ENCODE measurements at regions not wholly inside any gene's neighbourhood (a gene's known extent, or its start where the extent isn't known, plus 50 kb on each side); places are given as distances from the start of the nearest gene placed in this dataset.

- peaks cover 24% of the 10 kb centered on the region for H3K9me3 Mint-ChIP-seq
- no peaks in the 10 kb centered on the region for H3K27me3 Mint-ChIP-seq (ENCODE audit: insufficient read depth)
- H3K4me1 Mint-ChIP-seq (ENCODE audit: low read depth) = no peaks in the 10 kb centered on the region
- no peak for DNase-seq
- no peaks in the 10 kb centered on the region for H3K36me3 Mint-ChIP-seq (ENCODE audit: low read depth)
- H3K27ac Mint-ChIP-seq = no peak overlapping the region
- H3K4me3 Mint-ChIP-seq = no peak overlapping the region
- TF ChIP-seq CTCF (IDR thresholded peaks at IDR 0.05) = no peak
Observed at GRCh38 chr15:61671736-61672135, 388.5 kb downstream of the VPS13C start.

- no peaks in the 10 kb centered on the region for H3K4me1 Mint-ChIP-seq (ENCODE audit: low read depth)
- no peak overlapping the region for H3K27ac Mint-ChIP-seq
- H3K9me3 Mint-ChIP-seq = peaks cover 13% of the 10 kb centered on the region
- no peak for TF ChIP-seq CTCF (IDR thresholded peaks at IDR 0.05)
- no peak overlapping the region for H3K4me3 Mint-ChIP-seq
- no peak for DNase-seq
- no peaks in the 10 kb centered on the region for H3K27me3 Mint-ChIP-seq (ENCODE audit: insufficient read depth)
- no peaks in the 10 kb centered on the region; the same call in 1 of the 2 replicates for H3K36me3 Mint-ChIP-seq (ENCODE audit: low read depth)
Observed at GRCh38 chr15:61668444-61668843, 391.8 kb downstream of the VPS13C start.

- no peak for TF ChIP-seq CTCF (IDR thresholded peaks at IDR 0.05)
- DNase-seq = no peak
- no peaks in the 10 kb centered on the region for H3K4me1 Mint-ChIP-seq (ENCODE audit: low read depth)
- H3K27ac Mint-ChIP-seq = no peak overlapping the region
- H3K4me3 Mint-ChIP-seq = no peak overlapping the region
- H3K27me3 Mint-ChIP-seq (ENCODE audit: insufficient read depth) = no peaks in the 10 kb centered on the region; the same call in 1 of the 2 replicates
- H3K36me3 Mint-ChIP-seq (ENCODE audit: low read depth) = no peaks in the 10 kb centered on the region; the same call in 1 of the 2 replicates
- H3K9me3 Mint-ChIP-seq = peaks cover 42% of the 10 kb centered on the region
Observed at GRCh38 chr15:61661791-61662190, 398.5 kb downstream of the VPS13C start.

GRCh38 chr15:61660579-61660978 is 399.7 kb downstream of the VPS13C start:
- Mint-ChIP-seq H3K4me3 (no peak overlapping the region), H3K36me3 (ENCODE audit: low read depth) (no peaks in the 10 kb centered on the region; the same call in 1 of the 2 replicates), H3K4me1 (ENCODE audit: low read depth) (no peaks in the 10 kb centered on the region), H3K9me3 (peaks cover 54% of the 10 kb centered on the region), H3K27me3 (ENCODE audit: insufficient read depth) (no peaks in the 10 kb centered on the region; the same call in 1 of the 2 replicates), H3K27ac (no peak overlapping the region; the same call in 1 of the 2 replicates)
- peak; percentile 4 for DNase-seq
- no peak for TF ChIP-seq CTCF (IDR thresholded peaks at IDR 0.05)

- Mint-ChIP-seq H3K27me3 (ENCODE audit: insufficient read depth) (no peaks in the 10 kb centered on the region; the same call in 1 of the 2 replicates), H3K9me3 (peaks cover 57% of the 10 kb centered on the region), H3K27ac (no peak overlapping the region; the same call in 1 of the 2 replicates), H3K36me3 (ENCODE audit: low read depth) (no peaks in the 10 kb centered on the region), H3K4me3 (no peak overlapping the region), H3K4me1 (ENCODE audit: low read depth) (no peaks in the 10 kb centered on the region)
- no peak for TF ChIP-seq CTCF (IDR thresholded peaks at IDR 0.05)
- DNase-seq = no peak
Observed at GRCh38 chr15:61659566-61660190, 400.6 kb downstream of the VPS13C start.

Data from HFFc6 (cell line).